A549 (cell line): ENCODE measurements at regions not wholly inside any gene's neighbourhood (a gene's known extent, or its start where the extent isn't known, plus 50 kb on each side); places are given as distances from the start of the nearest gene placed in this dataset.

Experiments
- BHLHE40 ChIP-seq: IDR thresholded peaks from 2 replicates; pipeline ENCODE4 v1.6.1; 2012; ENCODE audit warnings: low read depth, low read length, inconsistent platforms
- CBX2 ChIP-seq: fragments of 200-600 bp; sonication (generic); IDR thresholded peaks from 2 replicates; pipeline ENCODE4 v1.6.1; 2016; ENCODE audit warnings: low read depth, mild to moderate bottlenecking, borderline replicate concordance
- JUNB ChIP-seq: fragments of >200 bp; sonication (Bioruptor Twin); formaldehyde crosslinking; IDR thresholded peaks from 2 replicates; pipeline ENCODE4 v1.6.1; 2016
- RAD21 ChIP-seq, 2 experiments: fragments of >200 bp in 1 of 2; sonication (Bioruptor Twin) in 1 of 2; formaldehyde crosslinking in 1 of 2; IDR thresholded peaks in 1 of 2; conservative IDR thresholded peaks in 1 of 2; 2 replicates in 1 of 2; 3 replicates in 1 of 2; pipeline ENCODE4 v1.6.1; 2012 to 2018; ENCODE audit warnings: inconsistent platforms in 1 of 2
- RCOR1 ChIP-seq: fragments of 150-350 bp; IDR thresholded peaks from 2 replicates; pipeline ENCODE4 v1.6.1; 2014; ENCODE audit warnings: antibody characterized with exemption, low read length, low read depth
- TF ChIP-seq, protein P1 (sequence below): fragments of >200 bp; sonication (Bioruptor Twin); formaldehyde crosslinking; IDR thresholded peaks from 3 replicates; pipeline ENCODE4 v1.5.1; 2016
- TF ChIP-seq, protein P2 (sequence below): fragments of 200-600 bp; sonication (generic); IDR thresholded peaks from 2 replicates; pipeline ENCODE4 v1.6.1; 2016; ENCODE audit warnings: antibody characterized with exemption, mild to moderate bottlenecking, moderate library complexity

DNA sequence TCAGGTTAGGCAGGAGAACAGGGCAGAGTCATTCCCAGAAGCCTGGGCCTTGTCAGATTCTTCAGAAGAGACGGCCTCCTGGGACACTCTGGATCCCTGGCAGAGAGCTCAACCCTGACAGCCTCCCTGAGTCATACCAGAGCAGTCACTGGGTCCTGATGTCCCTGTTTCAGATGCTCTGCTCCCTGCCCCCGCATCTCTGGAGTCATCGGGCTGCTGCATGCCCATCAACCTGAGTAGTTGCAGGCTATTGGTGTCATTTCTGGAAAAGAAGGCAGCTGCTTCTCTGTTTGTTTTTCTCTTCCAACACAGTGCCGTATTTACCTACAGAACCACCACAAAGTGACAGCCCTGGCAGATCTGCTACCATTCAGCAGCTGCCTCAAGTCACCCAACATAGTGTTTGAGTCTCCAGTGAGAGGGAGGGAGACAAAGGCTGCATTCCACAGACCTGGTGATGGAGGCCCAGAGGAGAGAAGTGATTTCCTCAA, 145.1 kb downstream of the B3GNT2 start:
- TF ChIP-seq CBX2, result no peak
- TF ChIP-seq, protein P1, sequence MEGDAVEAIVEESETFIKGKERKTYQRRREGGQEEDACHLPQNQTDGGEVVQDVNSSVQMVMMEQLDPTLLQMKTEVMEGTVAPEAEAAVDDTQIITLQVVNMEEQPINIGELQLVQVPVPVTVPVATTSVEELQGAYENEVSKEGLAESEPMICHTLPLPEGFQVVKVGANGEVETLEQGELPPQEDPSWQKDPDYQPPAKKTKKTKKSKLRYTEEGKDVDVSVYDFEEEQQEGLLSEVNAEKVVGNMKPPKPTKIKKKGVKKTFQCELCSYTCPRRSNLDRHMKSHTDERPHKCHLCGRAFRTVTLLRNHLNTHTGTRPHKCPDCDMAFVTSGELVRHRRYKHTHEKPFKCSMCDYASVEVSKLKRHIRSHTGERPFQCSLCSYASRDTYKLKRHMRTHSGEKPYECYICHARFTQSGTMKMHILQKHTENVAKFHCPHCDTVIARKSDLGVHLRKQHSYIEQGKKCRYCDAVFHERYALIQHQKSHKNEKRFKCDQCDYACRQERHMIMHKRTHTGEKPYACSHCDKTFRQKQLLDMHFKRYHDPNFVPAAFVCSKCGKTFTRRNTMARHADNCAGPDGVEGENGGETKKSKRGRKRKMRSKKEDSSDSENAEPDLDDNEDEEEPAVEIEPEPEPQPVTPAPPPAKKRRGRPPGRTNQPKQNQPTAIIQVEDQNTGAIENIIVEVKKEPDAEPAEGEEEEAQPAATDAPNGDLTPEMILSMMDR, result no peak
- no peak for TF ChIP-seq RAD21 (conservative IDR thresholded peaks at IDR 0.05 in 1 of 2, IDR thresholded peaks at IDR 0.05 in 1 of 2)
- no peak for TF ChIP-seq BHLHE40
- TF ChIP-seq, protein P2, sequence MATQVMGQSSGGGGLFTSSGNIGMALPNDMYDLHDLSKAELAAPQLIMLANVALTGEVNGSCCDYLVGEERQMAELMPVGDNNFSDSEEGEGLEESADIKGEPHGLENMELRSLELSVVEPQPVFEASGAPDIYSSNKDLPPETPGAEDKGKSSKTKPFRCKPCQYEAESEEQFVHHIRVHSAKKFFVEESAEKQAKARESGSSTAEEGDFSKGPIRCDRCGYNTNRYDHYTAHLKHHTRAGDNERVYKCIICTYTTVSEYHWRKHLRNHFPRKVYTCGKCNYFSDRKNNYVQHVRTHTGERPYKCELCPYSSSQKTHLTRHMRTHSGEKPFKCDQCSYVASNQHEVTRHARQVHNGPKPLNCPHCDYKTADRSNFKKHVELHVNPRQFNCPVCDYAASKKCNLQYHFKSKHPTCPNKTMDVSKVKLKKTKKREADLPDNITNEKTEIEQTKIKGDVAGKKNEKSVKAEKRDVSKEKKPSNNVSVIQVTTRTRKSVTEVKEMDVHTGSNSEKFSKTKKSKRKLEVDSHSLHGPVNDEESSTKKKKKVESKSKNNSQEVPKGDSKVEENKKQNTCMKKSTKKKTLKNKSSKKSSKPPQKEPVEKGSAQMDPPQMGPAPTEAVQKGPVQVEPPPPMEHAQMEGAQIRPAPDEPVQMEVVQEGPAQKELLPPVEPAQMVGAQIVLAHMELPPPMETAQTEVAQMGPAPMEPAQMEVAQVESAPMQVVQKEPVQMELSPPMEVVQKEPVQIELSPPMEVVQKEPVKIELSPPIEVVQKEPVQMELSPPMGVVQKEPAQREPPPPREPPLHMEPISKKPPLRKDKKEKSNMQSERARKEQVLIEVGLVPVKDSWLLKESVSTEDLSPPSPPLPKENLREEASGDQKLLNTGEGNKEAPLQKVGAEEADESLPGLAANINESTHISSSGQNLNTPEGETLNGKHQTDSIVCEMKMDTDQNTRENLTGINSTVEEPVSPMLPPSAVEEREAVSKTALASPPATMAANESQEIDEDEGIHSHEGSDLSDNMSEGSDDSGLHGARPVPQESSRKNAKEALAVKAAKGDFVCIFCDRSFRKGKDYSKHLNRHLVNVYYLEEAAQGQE, result no peak
- no peak for TF ChIP-seq RCOR1
- no peak for TF ChIP-seq JUNB
